ENCODE measurements at regions not wholly inside any gene's neighbourhood (a gene's known extent, or its start where the extent isn't known, plus 50 kb on each side); places are given as distances from the start of the nearest gene placed in this dataset.
"Not testable (repeated sequence)": the region's sequence is repeated elsewhere in the genome, so short reads cannot be mapped to it uniquely, and the experiment has no call there.

- Histone ChIP-seq H3K4me3 (ENCODE audit: low read depth in 1 of 2, low read length in 2 of 2) (no peak overlapping the region), H3K9me3 (ENCODE audit: low read length) (no peaks in the 10 kb centered on the region), H3K27ac (ENCODE audit: low read depth, low read length) (no peak overlapping the region), H3K36me3 (ENCODE audit: insufficient read depth, low read length) (no peaks in the 10 kb centered on the region), H3K27me3 (ENCODE audit: control insufficient read depth in 1 of 2, insufficient read depth in 2 of 2, low read length in 2 of 2) (no peaks in the 10 kb centered on the region), H3K4me1 (ENCODE audit: insufficient read depth, low read length) (no peaks in the 10 kb centered on the region), H3K9ac (ENCODE audit: low read length) (no peak overlapping the region)
Observed at GRCh38 chr9:99650187-99650874, 171.4 kb upstream of the NR4A3 start.

GRCh38 chr9:99660191-99660636 is 161.5 kb upstream of the NR4A3 start:
- Histone ChIP-seq H3K27ac (ENCODE audit: low read depth, low read length) (no peak overlapping the region), H3K36me3 (ENCODE audit: insufficient read depth, low read length) (no peaks in the 10 kb centered on the region), H3K9ac (ENCODE audit: low read length) (no peak overlapping the region), H3K4me1 (ENCODE audit: insufficient read depth, low read length) (no peaks in the 10 kb centered on the region), H3K9me3 (ENCODE audit: low read length) (no peaks in the 10 kb centered on the region), H3K4me3 (ENCODE audit: low read depth in 1 of 2, low read length in 2 of 2) (no peak overlapping the region), H3K27me3 (ENCODE audit: control insufficient read depth in 1 of 2, insufficient read depth in 2 of 2, low read length in 2 of 2) (no peaks in the 10 kb centered on the region)

- no peak overlapping the region for H3K4me3 ChIP-seq (ENCODE audit: low read depth in 1 of 2, low read length in 2 of 2)
- H3K9ac ChIP-seq (ENCODE audit: low read length): no peak overlapping the region
- no peak overlapping the region for H3K27ac ChIP-seq (ENCODE audit: low read depth, low read length)
- no peaks in the 10 kb centered on the region for H3K36me3 ChIP-seq (ENCODE audit: insufficient read depth, low read length)
- no peaks in the 10 kb centered on the region for H3K9me3 ChIP-seq (ENCODE audit: low read length)
- no peaks in the 10 kb centered on the region for H3K27me3 ChIP-seq (ENCODE audit: control insufficient read depth in 1 of 2, insufficient read depth in 2 of 2, low read length in 2 of 2)
- H3K4me1 ChIP-seq (ENCODE audit: insufficient read depth, low read length): no peaks in the 10 kb centered on the region
Observed at GRCh38 chr9:99663297-99663696, 158.4 kb upstream of the NR4A3 start.

GRCh38 chr9:99663856-99664255 is 157.8 kb upstream of the NR4A3 start:
- Histone ChIP-seq H3K9me3 (ENCODE audit: low read length) (no peaks in the 10 kb centered on the region), H3K9ac (ENCODE audit: low read length) (no peak overlapping the region), H3K27ac (ENCODE audit: low read depth, low read length) (no peak overlapping the region), H3K36me3 (ENCODE audit: insufficient read depth, low read length) (no peaks in the 10 kb centered on the region), H3K4me3 (ENCODE audit: low read depth in 1 of 2, low read length in 2 of 2) (no peak overlapping the region), H3K27me3 (ENCODE audit: control insufficient read depth in 1 of 2, insufficient read depth in 2 of 2, low read length in 2 of 2) (no peaks in the 10 kb centered on the region), H3K4me1 (ENCODE audit: insufficient read depth, low read length) (no peaks in the 10 kb centered on the region)

GRCh38 chr9:99666571-99666970 is 155.1 kb upstream of the NR4A3 start:
- H3K9me3 ChIP-seq (ENCODE audit: low read length): no peaks in the 10 kb centered on the region
- H3K27ac ChIP-seq (ENCODE audit: low read depth, low read length): no peak overlapping the region

GRCh38 chr9:99670886-99671285 is 150.8 kb upstream of the NR4A3 start:
- not testable (repeated sequence) for H3K4me1 ChIP-seq (ENCODE audit: insufficient read depth, low read length); H3K9ac ChIP-seq (ENCODE audit: low read length); H3K36me3 ChIP-seq (ENCODE audit: insufficient read depth, low read length); H3K4me3 ChIP-seq (ENCODE audit: low read depth in 1 of 2, low read length in 2 of 2); H3K9me3 ChIP-seq (ENCODE audit: low read length); H3K27ac ChIP-seq (ENCODE audit: low read depth, low read length); H3K27me3 ChIP-seq (ENCODE audit: control insufficient read depth in 1 of 2, insufficient read depth in 2 of 2, low read length in 2 of 2)

More at GRCh38 chr9:99666571-99666970, 155.1 kb upstream of the NR4A3 start:
- Histone ChIP-seq H3K36me3 (ENCODE audit: insufficient read depth, low read length) (no peaks in the 10 kb centered on the region), H3K9ac (ENCODE audit: low read length) (no peak overlapping the region), H3K4me3 (ENCODE audit: low read depth in 1 of 2, low read length in 2 of 2) (no peak overlapping the region), H3K27me3 (ENCODE audit: control insufficient read depth in 1 of 2, insufficient read depth in 2 of 2, low read length in 2 of 2) (no peaks in the 10 kb centered on the region), H3K4me1 (ENCODE audit: insufficient read depth, low read length) (no peaks in the 10 kb centered on the region)

GRCh38 chr9:99677281-99677680 is 144.4 kb upstream of the NR4A3 start:
- Histone ChIP-seq H3K9ac (ENCODE audit: low read length) (no peak overlapping the region), H3K36me3 (ENCODE audit: insufficient read depth, low read length) (no peaks in the 10 kb centered on the region), H3K4me1 (ENCODE audit: insufficient read depth, low read length) (no peaks in the 10 kb centered on the region), H3K4me3 (ENCODE audit: low read depth in 1 of 2, low read length in 2 of 2) (no peak overlapping the region), H3K9me3 (ENCODE audit: low read length) (no peaks in the 10 kb centered on the region), H3K27ac (ENCODE audit: low read depth, low read length) (no peak overlapping the region), H3K27me3 (ENCODE audit: control insufficient read depth in 1 of 2, insufficient read depth in 2 of 2, low read length in 2 of 2) (no peaks in the 10 kb centered on the region)

GRCh38 chr9:99678566-99678965 is 143.1 kb upstream of the NR4A3 start:
- no peaks in the 10 kb centered on the region for H3K36me3 ChIP-seq (ENCODE audit: insufficient read depth, low read length)
- H3K9me3 ChIP-seq (ENCODE audit: low read length): no peaks in the 10 kb centered on the region
- H3K9ac ChIP-seq (ENCODE audit: low read length): no peak overlapping the region
- no peaks in the 10 kb centered on the region for H3K27me3 ChIP-seq (ENCODE audit: control insufficient read depth in 1 of 2, insufficient read depth in 2 of 2, low read length in 2 of 2)
- no peak overlapping the region for H3K4me3 ChIP-seq (ENCODE audit: low read depth in 1 of 2, low read length in 2 of 2)
- no peaks in the 10 kb centered on the region for H3K4me1 ChIP-seq (ENCODE audit: insufficient read depth, low read length)
- no peak overlapping the region for H3K27ac ChIP-seq (ENCODE audit: low read depth, low read length)

GRCh38 chr9:99680191-99680590 is 141.5 kb upstream of the NR4A3 start:
- H3K9me3 ChIP-seq (ENCODE audit: low read length): no peaks in the 10 kb centered on the region
- no peak overlapping the region for H3K9ac ChIP-seq (ENCODE audit: low read length)
- H3K4me3 ChIP-seq (ENCODE audit: low read depth in 1 of 2, low read length in 2 of 2): no peak overlapping the region
- no peaks in the 10 kb centered on the region for H3K4me1 ChIP-seq (ENCODE audit: insufficient read depth, low read length)
- H3K27me3 ChIP-seq (ENCODE audit: control insufficient read depth in 1 of 2, insufficient read depth in 2 of 2, low read length in 2 of 2): no peaks in the 10 kb centered on the region
- H3K36me3 ChIP-seq (ENCODE audit: insufficient read depth, low read length): no peaks in the 10 kb centered on the region
- H3K27ac ChIP-seq (ENCODE audit: low read depth, low read length): no peak overlapping the region

- Histone ChIP-seq H3K27ac (ENCODE audit: low read depth, low read length) (no peak overlapping the region), H3K4me1 (ENCODE audit: insufficient read depth, low read length) (no peaks in the 10 kb centered on the region)
Observed at GRCh38 chr9:99681113-99681512, 140.6 kb upstream of the NR4A3 start.

GRCh38 chr9:99682378-99682777 is 139.3 kb upstream of the NR4A3 start:
- Histone ChIP-seq H3K27me3 (ENCODE audit: control insufficient read depth in 1 of 2, insufficient read depth in 2 of 2, low read length in 2 of 2) (no peaks in the 10 kb centered on the region), H3K9ac (ENCODE audit: low read length) (no peak overlapping the region), H3K4me3 (ENCODE audit: low read depth in 1 of 2, low read length in 2 of 2) (no peak overlapping the region), H3K36me3 (ENCODE audit: insufficient read depth, low read length) (no peaks in the 10 kb centered on the region), H3K9me3 (ENCODE audit: low read length) (no peaks in the 10 kb centered on the region), H3K27ac (ENCODE audit: low read depth, low read length) (no peak overlapping the region), H3K4me1 (ENCODE audit: insufficient read depth, low read length) (no peaks in the 10 kb centered on the region)

More at GRCh38 chr9:99681113-99681512, 140.6 kb upstream of the NR4A3 start:
- Histone ChIP-seq H3K9me3 (ENCODE audit: low read length) (no peaks in the 10 kb centered on the region), H3K27me3 (ENCODE audit: control insufficient read depth in 1 of 2, insufficient read depth in 2 of 2, low read length in 2 of 2) (no peaks in the 10 kb centered on the region), H3K36me3 (ENCODE audit: insufficient read depth, low read length) (no peaks in the 10 kb centered on the region), H3K9ac (ENCODE audit: low read length) (no peak overlapping the region), H3K4me3 (ENCODE audit: low read depth in 1 of 2, low read length in 2 of 2) (no peak overlapping the region)

GRCh38 chr9:99682870-99683269 is 138.8 kb upstream of the NR4A3 start:
- no peaks in the 10 kb centered on the region for H3K27me3 ChIP-seq (ENCODE audit: control insufficient read depth in 1 of 2, insufficient read depth in 2 of 2, low read length in 2 of 2)
- no peaks in the 10 kb centered on the region for H3K36me3 ChIP-seq (ENCODE audit: insufficient read depth, low read length)
- H3K4me1 ChIP-seq (ENCODE audit: insufficient read depth, low read length): no peaks in the 10 kb centered on the region
- H3K9ac ChIP-seq (ENCODE audit: low read length): no peak overlapping the region
- no peak overlapping the region for H3K4me3 ChIP-seq (ENCODE audit: low read depth in 1 of 2, low read length in 2 of 2)
- no peaks in the 10 kb centered on the region for H3K9me3 ChIP-seq (ENCODE audit: low read length)
- H3K27ac ChIP-seq (ENCODE audit: low read depth, low read length): no peak overlapping the region

Data from muscle layer of colon (tissue), 2 donors.